ENCODE measurements at regions not wholly inside any gene's neighbourhood (a gene's known extent, or its start where the extent isn't known, plus 50 kb on each side); places are given as distances from the start of the nearest gene placed in this dataset.

GRCh38 chr4:157973297-157973696 lies 199.5 kb downstream of the GASK1B start:
- no peak for DNase-seq (ENCODE audit: low spot score)

GRCh38 chr4:157964463-157964862 lies 208.4 kb downstream of the GASK1B start:
- DNase-seq (ENCODE audit: low spot score), result no peak

GRCh38 chr4:157961229-157961990 lies 211.4 kb downstream of the GASK1B start:
- no peak for DNase-seq (ENCODE audit: low spot score)

GRCh38 chr4:157957905-157958304 lies 214.9 kb downstream of the GASK1B start:
- DNase-seq (ENCODE audit: low spot score), result no peak

- DNase-seq (ENCODE audit: low spot score), result no peak
These were observed 230.8 kb downstream of the GASK1B start for GRCh38 chr4:157942017-157942416.

GRCh38 chr4:157934151-157934550 lies 238.7 kb downstream of the GASK1B start:
- DNase-seq (ENCODE audit: low spot score), result no peak

- no peak for DNase-seq (ENCODE audit: low spot score)
These were observed 239.9 kb downstream of the GASK1B start for GRCh38 chr4:157932936-157933335.

- DNase-seq (ENCODE audit: low spot score), result no peak
These were observed 243.3 kb downstream of the GASK1B start for GRCh38 chr4:157929486-157929885.

GRCh38 chr4:157918036-157918832 lies 254.6 kb downstream of the GASK1B start:
- DNase-seq (ENCODE audit: low spot score), result no peak

- DNase-seq (ENCODE audit: low spot score), result peak; percentile 33
These were observed 260.6 kb downstream of the GASK1B start for GRCh38 chr4:157912212-157912611.

- no peak for DNase-seq (ENCODE audit: low spot score)
These were observed 261.2 kb downstream of the GASK1B start for GRCh38 chr4:157911662-157912061.

- no peak for DNase-seq (ENCODE audit: low spot score)
These were observed 264.1 kb downstream of the GASK1B start for GRCh38 chr4:157908691-157909090.

GRCh38 chr4:157908031-157908430 lies 264.8 kb downstream of the GASK1B start:
- no peak for DNase-seq (ENCODE audit: low spot score)

GRCh38 chr4:157907226-157907946 lies 265.4 kb downstream of the GASK1B start:
- DNase-seq (ENCODE audit: low spot score), result peak; percentile 68

GRCh38 chr4:157898836-157899605 lies 273.8 kb downstream of the GASK1B start:
- no peak for DNase-seq (ENCODE audit: low spot score)

- DNase-seq (ENCODE audit: low spot score), result no peak
These were observed 274.9 kb downstream of the GASK1B start for GRCh38 chr4:157897855-157898370.

GRCh38 chr4:157896726-157897125 lies 276.1 kb downstream of the GASK1B start:
- DNase-seq (ENCODE audit: low spot score), result no peak

- no peak for DNase-seq (ENCODE audit: low spot score)
These were observed 277.6 kb downstream of the GASK1B start for GRCh38 chr4:157895205-157895604.

- no peak for DNase-seq (ENCODE audit: low spot score)
These were observed 283.0 kb downstream of the GASK1B start for GRCh38 chr4:157889788-157890187.

GRCh38 chr4:157888281-157888680 lies 284.5 kb downstream of the GASK1B start:
- no peak for DNase-seq (ENCODE audit: low spot score)

- DNase-seq (ENCODE audit: low spot score), result no peak
These were observed 285.5 kb downstream of the GASK1B start for GRCh38 chr4:157887316-157887715.

Measured in SK-N-DZ (cell line).